ENCODE measurements at regions not wholly inside any gene's neighbourhood (a gene's known extent, or its start where the extent isn't known, plus 50 kb on each side); places are given as distances from the start of the nearest gene placed in this dataset.

GRCh38 chr4:160318567-160319220 lies 1215.8 kb downstream of the RAPGEF2 start:
- no peak for TF ChIP-seq CTCF (IDR thresholded peaks at IDR 0.05)
- TF ChIP-seq POLR2A (IDR thresholded peaks at IDR 0.05; ENCODE audit: low read depth): no peak

Data from esophagus muscularis mucosa (tissue), 3 donors.